GM06990 (cell line): ENCODE measurements at regions not wholly inside any gene's neighbourhood (a gene's known extent, or its start where the extent isn't known, plus 50 kb on each side); places are given as distances from the start of the nearest gene placed in this dataset.
A peak's percentile ranks its signal among the peaks of the same experiment; 100 is the strongest.
"Not testable (repeated sequence)": the region's sequence is repeated elsewhere in the genome, so short reads cannot be mapped to it uniquely, and the experiment has no call there.

ENCODE experiments used
- DNase-seq: peaks from one replicate; pipeline ENCODE4 v3.0.0-alpha.2; 2011; ENCODE audit not compliant: insufficient read length; ENCODE audit errors: extremely low read depth
- H3K27me3 ChIP-seq: replicated peaks from 2 replicates; pipeline ENCODE4 v1.6.0; 2011; ENCODE audit warnings: low read length; ENCODE audit not compliant: control insufficient read depth, insufficient read depth
- H3K36me3 ChIP-seq: 2 replicates; pipeline ENCODE4 v1.5.1; 2011; ENCODE audit warnings: low read length; ENCODE audit not compliant: control insufficient read depth, insufficient read depth
- H3K4me3 ChIP-seq: replicated peaks from 2 replicates; pipeline ENCODE4 v1.5.1; 2011; ENCODE audit warnings: low read depth, mild to moderate bottlenecking, control low read depth, low read length
- CTCF ChIP-seq: IDR thresholded peaks from 2 replicates; pipeline ENCODE4 v1.5.1; 2011; ENCODE audit warnings: low read length, control low read depth, mild to moderate bottlenecking, inconsistent platforms; ENCODE audit not compliant: insufficient read depth, poor library complexity, severe bottlenecking

GRCh38 chr11:43145653-43146052 is 166.1 kb upstream of the API5 start:
- no peaks in the 10 kb centered on the region for H3K36me3 ChIP-seq
- H3K27me3 ChIP-seq: no peaks in the 10 kb centered on the region
- no peak for TF ChIP-seq CTCF
- DNase-seq: peak; percentile 18
- H3K4me3 ChIP-seq: peak overlapping the region; percentile 29

- H3K4me3 ChIP-seq: no peak overlapping the region
- no peaks in the 10 kb centered on the region for H3K36me3 ChIP-seq
- H3K27me3 ChIP-seq: no peaks in the 10 kb centered on the region
- no peak for DNase-seq
- TF ChIP-seq CTCF: no peak
Measured at GRCh38 chr11:43150697-43151096, 161.1 kb upstream of the API5 start.

GRCh38 chr11:43164831-43165230 is 147.0 kb upstream of the API5 start:
- no peak for DNase-seq
- no peaks in the 10 kb centered on the region for H3K36me3 ChIP-seq
- no peak for TF ChIP-seq CTCF

GRCh38 chr11:43165393-43165792 is 146.4 kb upstream of the API5 start:
- H3K27me3 ChIP-seq, H3K36me3 ChIP-seq, DNase-seq, H3K4me3 ChIP-seq: not testable (repeated sequence)
- peak; percentile 28 for TF ChIP-seq CTCF

More at GRCh38 chr11:43164831-43165230, 147.0 kb upstream of the API5 start:
- Histone ChIP-seq H3K27me3 (no peaks in the 10 kb centered on the region), H3K4me3 (no peak overlapping the region)

GRCh38 chr11:43168241-43168640 is 143.6 kb upstream of the API5 start:
- not testable (repeated sequence) for H3K27me3 ChIP-seq, H3K4me3 ChIP-seq, H3K36me3 ChIP-seq, DNase-seq

GRCh38 chr11:43172477-43172876 is 139.3 kb upstream of the API5 start:
- H3K27me3 ChIP-seq: no peaks in the 10 kb centered on the region
- no peak for TF ChIP-seq CTCF
- H3K4me3 ChIP-seq: no peak overlapping the region
- no peaks in the 10 kb centered on the region for H3K36me3 ChIP-seq
- DNase-seq: no peak
